ENCODE measurements at regions not wholly inside any gene's neighbourhood (a gene's known extent, or its start where the extent isn't known, plus 50 kb on each side); places are given as distances from the start of the nearest gene placed in this dataset.

DNA sequence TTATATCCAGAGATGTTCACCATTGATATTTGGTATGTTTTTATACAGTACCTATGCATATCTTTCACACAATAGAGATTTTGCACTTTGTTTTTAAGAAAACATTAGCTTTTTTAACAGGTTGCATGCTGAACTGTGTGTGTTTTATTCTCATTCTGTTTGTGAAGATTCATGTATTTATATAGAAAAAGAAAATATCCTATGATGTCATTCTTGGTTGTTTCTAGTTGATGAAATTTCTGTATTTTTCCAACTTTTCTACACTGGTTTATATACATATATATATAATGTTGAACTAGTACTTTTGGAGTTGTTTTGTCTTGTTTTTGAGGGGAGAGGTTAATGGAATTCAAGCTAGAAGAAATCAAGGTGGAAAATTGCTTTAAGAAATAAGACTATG lies 143.8 kb downstream of the MATN1 start:
- no peak for TF ChIP-seq TAF1 (IDR thresholded peaks at IDR 0.05; ENCODE audit: borderline replicate concordance, insufficient read depth, low read length)
- TF ChIP-seq, protein P1, sequence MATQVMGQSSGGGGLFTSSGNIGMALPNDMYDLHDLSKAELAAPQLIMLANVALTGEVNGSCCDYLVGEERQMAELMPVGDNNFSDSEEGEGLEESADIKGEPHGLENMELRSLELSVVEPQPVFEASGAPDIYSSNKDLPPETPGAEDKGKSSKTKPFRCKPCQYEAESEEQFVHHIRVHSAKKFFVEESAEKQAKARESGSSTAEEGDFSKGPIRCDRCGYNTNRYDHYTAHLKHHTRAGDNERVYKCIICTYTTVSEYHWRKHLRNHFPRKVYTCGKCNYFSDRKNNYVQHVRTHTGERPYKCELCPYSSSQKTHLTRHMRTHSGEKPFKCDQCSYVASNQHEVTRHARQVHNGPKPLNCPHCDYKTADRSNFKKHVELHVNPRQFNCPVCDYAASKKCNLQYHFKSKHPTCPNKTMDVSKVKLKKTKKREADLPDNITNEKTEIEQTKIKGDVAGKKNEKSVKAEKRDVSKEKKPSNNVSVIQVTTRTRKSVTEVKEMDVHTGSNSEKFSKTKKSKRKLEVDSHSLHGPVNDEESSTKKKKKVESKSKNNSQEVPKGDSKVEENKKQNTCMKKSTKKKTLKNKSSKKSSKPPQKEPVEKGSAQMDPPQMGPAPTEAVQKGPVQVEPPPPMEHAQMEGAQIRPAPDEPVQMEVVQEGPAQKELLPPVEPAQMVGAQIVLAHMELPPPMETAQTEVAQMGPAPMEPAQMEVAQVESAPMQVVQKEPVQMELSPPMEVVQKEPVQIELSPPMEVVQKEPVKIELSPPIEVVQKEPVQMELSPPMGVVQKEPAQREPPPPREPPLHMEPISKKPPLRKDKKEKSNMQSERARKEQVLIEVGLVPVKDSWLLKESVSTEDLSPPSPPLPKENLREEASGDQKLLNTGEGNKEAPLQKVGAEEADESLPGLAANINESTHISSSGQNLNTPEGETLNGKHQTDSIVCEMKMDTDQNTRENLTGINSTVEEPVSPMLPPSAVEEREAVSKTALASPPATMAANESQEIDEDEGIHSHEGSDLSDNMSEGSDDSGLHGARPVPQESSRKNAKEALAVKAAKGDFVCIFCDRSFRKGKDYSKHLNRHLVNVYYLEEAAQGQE (IDR thresholded peaks at IDR 0.05; ENCODE audit: insufficient read depth in 1 of 2, low read depth in 2 of 2, low read length in 2 of 2), result no peak
- no peak for TF ChIP-seq FOXP2 (optimal IDR thresholded peaks at IDR 0.05; ENCODE audit: borderline replicate concordance, extremely low read depth, extremely low read length, insufficient read depth)
- TF ChIP-seq POLR2AphosphoS5 (IDR thresholded peaks at IDR 0.05; ENCODE audit: low read depth, low read length), result no peak
- no peak for TF ChIP-seq SIN3A (IDR thresholded peaks at IDR 0.05; ENCODE audit: borderline replicate concordance, insufficient read depth, low read length)

Data from PFSK-1 (cell line).